ENCODE measurements at regions not wholly inside any gene's neighbourhood (a gene's known extent, or its start where the extent isn't known, plus 50 kb on each side); places are given as distances from the start of the nearest gene placed in this dataset.

- no peak for DNase-seq
Observed at GRCh38 chr1:58895082-58895481, 111.2 kb upstream of the JUN start.

DNA sequence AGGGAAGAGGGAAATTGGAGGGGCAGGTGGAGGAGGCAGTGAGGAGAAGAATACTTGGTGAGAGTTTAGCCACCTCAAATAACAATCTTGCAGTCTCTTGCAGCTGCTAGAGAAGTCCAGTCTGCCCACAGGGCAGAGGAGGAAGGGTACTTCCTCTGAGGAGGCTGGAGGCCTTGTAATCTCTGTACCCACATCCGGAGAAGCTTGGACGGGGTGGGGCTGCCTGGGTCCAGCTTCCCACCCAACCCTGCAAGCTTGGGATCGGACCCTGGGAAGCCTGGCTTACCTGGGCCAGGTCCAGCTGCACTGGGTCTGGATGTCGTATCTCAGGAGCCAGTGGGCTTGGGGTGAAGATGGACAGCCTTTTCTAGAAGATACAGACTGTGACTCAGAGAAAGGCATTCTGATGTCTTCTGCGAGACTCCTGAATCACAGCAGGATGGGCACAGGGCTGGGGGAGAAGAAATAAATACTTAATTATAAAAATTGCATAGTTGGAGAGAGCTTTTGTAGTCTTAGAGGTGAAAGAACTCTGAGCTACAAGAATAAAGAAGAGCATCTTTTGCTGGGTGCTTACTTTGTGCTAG is 111.8 kb upstream of the JUN start:
- DNase-seq, result no peak

DNA sequence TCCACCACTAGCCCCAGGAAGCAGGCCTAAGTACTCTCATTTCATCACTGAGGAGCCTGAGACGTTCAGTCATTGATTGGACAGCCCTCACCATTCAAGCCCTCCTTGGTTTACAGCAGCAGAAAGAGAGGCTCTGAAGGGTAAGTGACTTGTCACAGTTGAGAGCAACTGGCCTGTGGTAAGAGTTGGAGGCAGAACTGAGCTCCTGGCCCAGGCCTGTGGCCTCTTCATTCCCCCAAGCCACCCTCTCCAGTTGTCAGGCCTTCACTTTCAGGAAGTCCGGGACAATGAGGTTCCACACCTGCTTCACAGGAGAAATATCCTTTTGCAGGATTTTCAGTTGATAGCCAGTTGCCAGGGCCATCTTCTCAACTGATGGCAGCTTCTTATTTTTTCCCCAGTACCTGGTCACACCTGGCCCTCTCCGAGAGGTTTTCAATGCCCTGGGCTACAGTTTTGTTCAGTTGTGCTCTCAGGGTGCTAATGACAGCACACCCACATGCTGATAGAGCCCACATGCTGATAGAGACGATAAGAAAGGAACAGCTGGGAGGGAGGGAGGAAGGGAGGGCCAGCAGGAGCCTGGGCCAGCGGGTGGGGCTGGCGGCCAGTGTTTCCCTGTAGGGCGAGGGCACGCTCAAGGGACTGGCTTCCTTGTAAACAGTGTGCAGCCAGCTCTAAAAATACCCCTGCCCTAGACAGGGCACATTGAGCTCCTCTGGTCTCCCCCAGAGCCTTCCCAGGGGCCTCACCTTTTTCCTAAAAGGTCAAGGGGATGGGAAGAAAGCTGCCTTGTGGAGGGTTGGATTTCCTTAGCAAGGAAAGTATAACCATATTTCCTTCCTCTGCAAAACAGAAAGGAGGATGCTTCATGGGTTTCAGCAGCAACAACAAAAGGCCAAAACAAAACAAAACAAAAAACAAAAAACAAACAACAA is 112.7 kb upstream of the JUN start:
- DNase-seq, result no peak

DNA sequence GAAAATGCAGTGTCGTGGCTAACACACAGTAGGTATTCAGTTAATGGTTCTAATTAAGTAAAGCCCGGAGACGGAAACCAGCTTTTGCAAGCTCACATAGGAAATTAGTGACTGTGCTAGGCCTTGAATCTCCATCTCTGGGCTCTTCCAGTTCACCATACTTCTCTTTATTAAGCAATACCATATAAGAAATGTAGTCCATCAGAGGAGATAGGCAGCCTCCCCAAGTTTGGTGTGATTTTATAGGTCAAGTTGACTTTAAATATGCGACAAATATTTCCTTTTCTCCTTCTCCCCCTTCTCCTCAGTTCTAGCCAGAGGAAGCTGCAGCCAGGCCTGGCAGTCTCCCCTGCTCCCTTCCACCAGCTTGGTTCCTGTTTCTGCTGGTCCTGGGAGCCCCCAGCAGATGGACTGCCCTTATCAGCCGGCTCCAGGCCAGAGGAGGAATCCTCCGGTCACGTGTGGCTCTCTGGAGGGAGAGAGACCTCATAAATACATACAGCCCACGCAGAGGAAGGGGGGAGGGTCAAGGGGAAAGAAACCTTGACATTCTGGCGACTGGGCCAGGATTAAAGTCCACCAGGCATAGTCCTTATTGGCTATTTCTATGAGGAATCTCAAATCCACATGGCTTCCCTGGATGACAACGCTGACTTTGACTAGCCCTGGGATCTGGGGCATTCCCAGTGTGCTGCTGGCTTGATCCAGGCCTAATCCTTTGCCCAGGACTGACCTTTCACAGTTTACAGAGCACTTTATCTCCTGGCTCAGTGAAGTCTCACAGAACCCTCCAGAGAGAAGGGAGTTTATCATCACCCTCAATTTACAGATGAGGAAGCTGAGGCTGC is 115.1 kb upstream of the JUN start:
- DNase-seq, result no peak

DNA sequence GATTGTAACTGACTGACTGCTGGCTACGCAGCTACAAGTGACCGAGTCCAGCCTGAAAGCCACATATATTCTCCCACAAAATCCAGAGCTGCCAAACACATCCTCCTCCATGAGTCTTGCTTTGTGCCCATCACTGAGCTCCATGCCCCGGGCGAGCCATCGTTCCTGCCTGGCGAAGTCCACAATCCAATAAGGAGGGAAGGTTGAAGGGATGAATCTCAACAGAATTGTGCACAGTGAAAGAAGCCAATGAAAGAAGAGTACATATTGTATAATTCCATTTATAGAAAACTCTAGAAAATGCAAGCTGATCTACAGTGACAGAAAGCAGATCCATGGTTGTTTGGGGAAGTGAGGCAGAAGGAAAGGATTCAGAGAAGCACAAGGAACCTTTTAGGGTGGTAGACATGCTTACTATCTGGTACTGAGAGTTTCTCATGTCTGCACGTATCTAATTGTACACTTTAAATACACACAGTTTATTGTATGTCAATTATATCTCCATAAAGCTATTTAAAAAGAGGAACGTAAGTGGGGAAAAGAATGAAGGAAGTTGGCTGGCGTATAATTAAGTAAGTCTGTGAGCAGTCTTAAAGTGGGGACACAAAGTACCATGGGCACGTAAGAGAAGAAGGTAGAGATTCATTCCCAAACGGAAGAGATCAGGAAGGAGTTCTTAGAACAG is 115.9 kb upstream of the JUN start:
- DNase-seq, result no peak

GRCh38 chr1:58900396-58900795 is 116.5 kb upstream of the JUN start:
- no peak for DNase-seq

DNA sequence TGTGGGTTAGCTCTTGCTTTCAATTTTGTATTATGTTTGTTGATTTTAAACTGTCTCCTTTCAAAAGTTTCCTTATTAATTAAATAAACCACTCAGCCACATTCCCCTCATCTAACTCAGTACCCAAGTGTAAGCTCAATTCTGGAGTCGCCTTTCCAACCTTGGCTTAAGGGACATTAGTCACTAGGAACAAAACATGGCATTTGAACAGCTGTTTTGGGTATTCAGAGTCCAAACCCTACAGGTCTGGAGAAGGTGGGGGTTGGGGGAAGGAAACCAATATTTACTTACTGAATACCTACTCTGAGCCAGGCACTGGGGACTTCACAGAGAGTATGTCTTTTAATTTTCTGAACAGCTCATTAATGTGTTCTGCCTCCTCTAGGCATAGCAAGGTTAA is 117.2 kb upstream of the JUN start:
- no peak for DNase-seq

GRCh38 chr1:58902830-58903513 is 119.1 kb upstream of the JUN start:
- DNase-seq, result no peak

DNA sequence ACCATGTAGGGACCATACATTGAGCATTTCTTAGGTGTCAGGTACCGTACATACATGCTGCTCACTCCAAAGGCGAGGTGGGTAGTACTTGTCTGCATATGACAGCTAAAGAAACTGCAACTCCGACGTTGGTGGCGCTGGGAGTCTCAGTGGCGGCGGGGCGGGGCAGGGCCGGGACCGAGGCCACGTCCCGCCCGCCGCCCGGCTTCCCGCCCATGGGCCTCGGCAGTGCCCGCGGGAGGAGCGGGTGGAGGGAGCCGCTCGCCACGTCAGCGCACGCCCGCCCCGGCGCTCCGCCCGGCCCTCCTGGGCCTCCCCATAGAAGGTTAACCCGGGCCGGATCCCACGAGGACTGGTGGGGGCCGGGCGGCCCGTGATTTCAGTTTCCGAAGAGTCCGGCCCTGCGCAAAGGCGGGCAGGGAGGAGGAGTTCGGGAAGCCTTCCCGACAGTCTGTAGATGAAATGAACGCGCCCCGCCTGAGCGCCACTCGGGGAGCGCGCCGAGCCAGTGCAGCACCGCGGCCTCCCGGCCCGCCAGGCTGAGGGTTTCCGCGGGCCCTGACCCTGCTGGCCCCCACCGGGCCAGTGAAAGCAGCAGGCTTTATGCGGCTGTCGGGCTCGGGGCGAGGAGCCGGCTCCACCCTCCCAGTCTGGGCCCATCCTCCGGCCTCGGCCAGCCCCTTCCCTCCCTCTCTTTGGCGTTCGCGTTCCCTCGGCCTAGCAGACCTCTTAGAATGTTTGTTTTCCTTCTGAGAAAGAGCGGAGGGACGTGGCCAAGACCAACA is 119.9 kb upstream of the JUN start:
- DNase-seq, result peak; percentile 82

DNA sequence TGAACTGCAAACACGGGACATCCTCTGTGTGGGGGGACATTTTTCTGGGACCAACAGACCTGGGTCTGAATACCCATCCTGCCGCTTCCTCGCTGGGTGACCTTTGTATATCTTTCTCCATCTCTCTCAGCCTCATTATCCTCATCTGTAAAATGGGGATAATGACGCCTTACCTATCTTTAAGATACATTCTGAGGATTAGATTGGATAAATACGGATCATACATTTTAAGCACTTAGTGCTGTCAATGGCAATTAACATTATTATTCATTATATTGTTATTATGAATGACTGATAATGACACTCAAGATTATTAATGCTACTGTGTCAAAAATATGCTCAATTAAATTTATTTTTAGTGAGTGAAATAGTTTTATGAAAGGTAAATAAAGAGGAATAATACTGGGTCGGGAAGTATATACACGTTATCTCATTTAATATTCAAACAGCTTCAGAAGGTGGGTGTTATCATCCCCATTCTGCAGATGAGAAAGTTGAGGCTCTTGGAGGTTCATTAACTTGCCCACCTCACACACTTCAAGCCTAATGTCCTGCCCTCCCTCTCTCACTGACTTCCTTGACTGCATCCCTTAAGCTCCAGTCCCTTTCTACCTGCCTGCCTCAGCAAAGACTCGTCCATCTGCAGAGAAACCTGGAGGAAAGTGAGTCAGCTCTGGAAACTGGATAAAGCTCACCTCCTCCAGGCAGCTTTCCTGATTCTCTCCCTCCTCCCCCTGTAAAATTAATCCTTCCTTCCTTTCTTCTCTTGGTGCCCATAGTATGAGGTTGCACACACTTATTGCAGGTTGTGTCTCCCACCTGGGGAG is 120.7 kb upstream of the JUN start:
- DNase-seq, result no peak

GRCh38 chr1:58905126-58905490 is 121.3 kb upstream of the JUN start:
- no peak for DNase-seq

DNA sequence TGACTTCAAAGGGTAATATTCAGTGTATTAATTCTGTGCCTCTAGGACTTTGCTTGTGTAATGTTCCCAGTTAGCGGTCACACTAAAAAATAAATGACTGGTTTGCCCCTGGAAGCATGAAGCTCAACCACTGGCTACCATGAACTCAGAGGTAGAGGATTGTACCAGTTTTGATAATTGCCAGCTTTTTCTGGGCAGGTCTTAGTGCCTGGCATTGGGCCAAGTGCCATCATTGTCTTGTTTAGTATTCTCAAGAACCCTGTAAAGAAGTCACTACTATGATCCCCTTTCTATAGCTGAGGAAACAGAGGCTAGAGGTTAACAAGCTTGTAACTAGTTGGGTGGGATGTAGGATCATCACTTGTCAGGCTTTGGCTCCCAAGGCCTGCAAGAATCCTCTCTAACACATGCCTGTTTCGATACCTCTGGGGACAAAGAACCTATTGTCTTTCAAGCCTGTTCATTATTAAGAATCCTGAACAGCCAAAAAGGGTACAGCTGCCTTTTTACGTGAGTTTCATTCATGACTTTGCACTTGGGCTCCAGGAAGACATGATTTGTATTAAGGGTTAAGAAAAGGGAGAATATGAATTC is 121.9 kb upstream of the JUN start:
- DNase-seq, result no peak

DNA sequence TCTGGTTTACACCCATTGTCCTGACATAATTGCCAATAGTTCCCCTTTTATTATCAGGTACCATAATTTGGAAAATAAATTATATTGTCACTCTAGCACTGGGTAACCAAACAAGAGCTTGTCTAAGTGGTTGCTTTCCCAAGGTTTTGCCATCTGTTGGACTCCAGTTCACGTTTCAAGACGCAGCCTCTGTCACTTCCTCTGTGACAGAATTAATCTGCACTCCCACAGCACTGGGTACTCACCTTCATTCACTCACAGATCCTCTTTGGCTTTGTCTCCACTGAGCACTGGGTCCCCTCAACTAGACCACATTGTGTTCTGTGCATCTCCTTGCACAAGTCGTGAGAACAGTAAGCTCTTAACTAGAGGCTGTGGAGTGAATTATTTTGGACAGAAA is 123.6 kb upstream of the JUN start:
- no peak for DNase-seq

DNA sequence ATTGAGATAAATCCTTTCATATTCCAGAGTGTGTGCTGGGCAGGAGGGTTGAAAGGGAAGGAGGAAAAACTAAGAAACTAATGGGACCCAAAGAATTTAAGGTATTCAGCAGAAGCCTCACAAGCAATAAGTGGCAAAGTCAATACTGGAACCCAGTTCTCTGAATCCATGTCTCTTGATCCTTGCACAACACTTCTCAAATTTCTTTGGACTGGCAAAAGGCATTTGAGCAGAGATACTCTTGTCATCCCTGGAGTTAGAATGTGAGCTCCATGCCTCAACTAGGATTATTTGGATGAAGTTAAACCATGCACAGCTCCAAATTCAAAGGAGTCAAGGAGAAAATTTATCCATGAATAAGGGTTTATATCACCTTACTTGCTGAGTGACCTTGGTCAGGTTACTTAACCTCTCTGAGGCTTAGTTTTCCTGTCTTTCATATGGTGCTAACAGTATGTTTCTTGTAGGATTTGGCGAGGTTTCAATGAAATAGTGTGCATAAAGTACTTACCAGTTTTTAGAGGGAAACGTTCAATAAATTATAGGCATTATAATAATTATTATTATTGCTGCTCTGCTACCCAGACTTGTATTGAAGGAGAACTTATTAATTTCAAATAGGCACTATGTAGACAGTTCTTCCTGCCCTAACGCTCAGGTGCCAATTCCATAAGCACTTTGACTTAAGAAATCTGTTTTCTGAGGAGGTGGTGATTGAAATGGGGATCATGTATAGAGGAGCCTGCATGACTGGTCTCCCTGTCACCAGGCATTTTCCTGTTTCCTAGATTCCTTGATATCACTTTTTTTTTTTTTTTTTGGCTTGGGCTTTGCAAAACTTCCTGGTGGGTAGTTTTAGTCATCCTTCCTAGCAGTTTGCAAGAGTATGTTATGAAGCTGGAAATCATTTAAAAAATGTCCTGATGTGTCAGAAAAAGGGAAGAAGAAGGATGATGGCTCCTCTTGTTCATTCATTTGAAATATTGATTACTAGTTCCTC is 125.0 kb upstream of the JUN start:
- no peak for DNase-seq

DNA sequence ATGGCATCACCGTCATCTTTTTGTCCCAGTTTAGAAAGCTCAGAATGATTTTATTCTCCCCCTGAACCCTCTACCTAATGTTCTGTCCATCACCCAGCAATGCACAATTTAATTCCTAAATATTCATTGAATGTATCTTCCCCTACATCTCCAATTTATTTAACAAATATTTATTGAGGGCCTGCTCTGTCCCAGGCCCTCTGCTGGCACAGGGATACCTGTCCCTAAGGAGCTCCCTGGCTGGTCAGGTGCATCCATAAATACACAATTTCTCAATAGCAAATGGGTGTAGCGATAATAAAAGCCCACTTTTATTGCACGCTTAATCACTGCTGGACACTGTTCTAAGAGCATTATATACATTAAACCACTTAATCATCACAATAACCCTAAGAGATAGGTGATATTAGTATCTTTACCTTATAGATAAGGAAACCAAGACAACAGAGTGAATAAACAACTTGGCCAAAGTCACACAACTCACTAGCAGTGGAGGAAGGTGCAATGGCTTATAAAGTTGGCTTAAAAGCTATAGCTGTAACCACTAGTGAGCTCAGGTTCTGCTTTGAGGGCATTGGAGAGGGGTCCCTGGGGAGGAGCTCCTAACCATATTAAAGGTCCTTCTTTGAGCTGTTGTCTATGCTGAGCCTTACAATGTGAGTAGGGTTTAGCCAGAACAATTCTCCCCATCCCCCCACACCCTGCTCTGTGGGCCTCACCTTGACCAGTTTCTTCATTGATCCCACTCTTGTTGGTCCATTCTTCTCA is 126.3 kb upstream of the JUN start:
- DNase-seq, result no peak

- no peak for DNase-seq
Observed at GRCh38 chr1:58911841-58912499, 128.1 kb upstream of the JUN start.

DNA sequence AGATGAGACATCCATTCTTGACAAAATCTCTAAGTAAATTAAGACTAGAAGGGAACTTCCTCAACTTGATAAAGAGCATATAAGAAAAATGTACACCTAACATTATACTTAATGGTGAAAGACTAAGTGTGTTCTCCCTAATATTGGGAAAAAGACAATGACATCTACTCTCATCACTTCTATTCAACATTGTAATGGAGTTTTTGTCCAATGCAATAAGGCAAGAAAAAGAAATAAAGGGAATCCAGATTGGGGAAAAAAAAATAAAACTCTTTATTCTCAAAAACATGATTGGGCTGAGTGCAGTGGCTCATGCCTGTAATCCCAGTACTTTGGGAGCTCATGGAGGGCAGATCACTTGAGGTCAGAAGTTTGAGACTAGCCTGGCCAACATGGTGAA is 131.1 kb upstream of the JUN start:
- DNase-seq, result no peak

DNA sequence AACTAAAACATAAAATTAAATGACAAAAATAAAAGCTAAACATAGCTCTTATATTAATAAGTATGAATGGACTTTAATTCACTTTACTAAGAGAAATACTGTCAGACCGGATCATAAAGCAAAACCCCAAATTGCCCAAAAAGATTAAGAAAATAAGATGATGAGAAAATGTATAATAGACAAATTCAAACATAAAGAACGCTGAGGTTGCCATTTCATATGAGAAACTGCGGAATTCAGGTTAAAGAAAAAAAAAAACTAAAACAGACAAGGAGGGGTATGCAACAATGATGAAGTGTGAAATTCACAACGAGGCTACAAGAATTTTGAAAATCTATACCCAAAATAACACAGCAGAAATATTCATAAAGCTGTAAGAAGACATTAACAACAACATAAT is 133.6 kb upstream of the JUN start:
- DNase-seq, result no peak

Measured in cortex of kidney (tissue), 1 donor.